ENCODE measurements at regions not wholly inside any gene's neighbourhood (a gene's known extent, or its start where the extent isn't known, plus 50 kb on each side); places are given as distances from the start of the nearest gene placed in this dataset.

GRCh38 chr4:108527723-108528122 lies 92.7 kb upstream of the RPL34 start:
- DNase-seq (ENCODE audit: low read depth) = no peak

GRCh38 chr4:108520807-108521206 lies 99.6 kb upstream of the RPL34 start:
- no peak for DNase-seq (ENCODE audit: low read depth)

DNA sequence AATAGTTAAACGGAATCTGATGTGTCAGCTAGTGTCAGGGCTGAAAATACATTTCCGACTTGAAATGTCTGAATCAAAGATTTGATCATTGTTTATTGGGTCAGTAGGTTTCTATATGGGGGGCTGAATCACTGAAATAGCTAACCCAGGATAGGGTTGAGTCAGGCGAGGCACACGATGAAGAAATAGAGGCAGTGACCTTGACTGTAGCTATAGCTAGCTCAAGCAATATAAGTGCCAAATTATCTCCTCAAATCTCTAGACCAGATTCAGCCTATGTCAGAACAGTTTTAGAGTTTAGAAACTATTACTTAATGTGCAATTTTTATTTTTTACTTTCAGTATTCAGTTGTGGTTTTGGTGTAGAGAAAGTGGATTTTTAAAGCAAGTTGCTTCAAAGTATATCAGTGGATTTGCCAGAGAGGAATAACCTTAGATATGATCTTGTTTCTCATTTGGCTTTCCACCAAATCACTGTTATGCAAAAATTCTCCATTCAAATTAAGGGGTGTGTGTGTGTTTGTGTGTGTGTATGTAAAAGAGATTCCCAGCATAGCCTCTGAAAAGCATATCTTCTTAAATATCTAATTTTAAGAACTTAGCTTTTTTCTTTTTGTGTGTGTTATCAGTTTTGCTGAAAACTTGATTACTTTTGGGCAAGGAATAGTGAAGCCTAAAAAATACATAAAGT lies 100.3 kb upstream of the RPL34 start:
- DNase-seq (ENCODE audit: low read depth) = no peak

DNA sequence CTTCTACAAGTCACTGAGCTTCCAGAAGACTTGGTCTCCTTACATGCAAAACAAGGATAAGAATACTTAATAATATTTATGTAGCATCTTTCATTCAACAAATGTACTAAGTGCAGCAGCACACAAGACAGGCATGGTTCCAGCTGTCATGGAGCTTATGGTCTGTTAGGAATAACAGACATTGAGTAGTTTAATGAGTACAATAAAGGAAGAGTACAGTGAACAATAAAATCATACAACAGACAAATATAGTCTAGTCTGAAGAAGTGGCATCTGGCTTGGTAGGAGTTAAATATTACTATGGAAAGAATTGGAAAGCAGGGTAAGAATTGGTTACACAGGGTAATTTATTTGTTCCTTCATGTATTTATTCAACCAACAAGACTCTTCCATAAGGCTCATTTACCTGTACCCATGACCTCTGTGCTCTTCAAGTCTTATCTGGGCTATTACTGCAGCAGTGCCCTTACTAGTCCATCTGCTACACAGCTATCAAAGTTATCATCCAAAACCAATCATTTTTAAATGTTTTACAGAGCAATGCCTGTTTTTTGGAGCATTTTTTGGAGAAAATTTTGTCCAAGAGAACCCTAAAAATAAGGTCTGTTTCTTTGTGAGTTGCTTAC lies 101.1 kb upstream of the RPL34 start:
- no peak for DNase-seq (ENCODE audit: low read depth)

DNA sequence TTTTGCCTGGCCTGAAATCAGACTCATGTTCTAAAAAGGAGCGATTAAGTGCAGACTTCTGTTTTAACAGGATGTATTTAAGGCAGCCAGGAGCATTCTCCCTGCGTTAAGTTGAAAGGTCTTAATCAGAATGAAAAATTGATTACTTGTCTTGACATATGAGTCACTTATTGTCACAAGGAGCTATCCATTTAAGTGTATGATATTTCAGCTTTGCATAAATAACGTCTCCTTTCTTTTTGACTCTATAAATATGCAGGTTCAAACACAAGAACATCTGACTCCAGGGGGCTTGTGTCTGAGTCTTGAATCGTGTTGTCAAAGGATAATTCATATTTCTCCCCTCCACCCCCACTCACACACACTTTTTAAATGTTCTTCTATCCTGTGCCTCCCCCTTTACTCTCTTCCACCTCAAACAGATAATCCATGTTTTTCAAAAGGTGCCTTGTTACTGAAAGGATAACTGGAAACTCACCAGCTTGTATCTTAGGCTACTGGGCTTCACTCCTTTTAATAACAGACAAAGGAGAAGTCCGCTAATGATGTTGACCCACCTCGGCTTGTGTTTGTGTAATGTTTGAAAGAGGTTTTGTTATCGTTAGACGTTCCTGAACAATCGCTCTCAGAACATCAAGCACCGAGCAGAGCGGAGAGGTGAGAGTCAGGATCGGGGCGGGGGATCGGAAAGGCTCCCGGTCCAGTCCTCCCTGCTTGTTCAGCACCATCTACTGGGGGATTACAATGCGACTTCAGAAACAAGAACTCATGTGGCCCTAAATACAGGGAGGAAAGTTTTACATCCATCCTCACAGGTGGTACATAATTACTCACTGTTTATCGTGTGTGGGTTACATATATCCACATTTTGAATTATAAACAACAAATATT lies 107.5 kb upstream of the RPL34 start:
- no peak for DNase-seq (ENCODE audit: low read depth)

GRCh38 chr4:108511618-108512017 lies 108.8 kb upstream of the RPL34 start:
- DNase-seq (ENCODE audit: low read depth) = no peak

DNA sequence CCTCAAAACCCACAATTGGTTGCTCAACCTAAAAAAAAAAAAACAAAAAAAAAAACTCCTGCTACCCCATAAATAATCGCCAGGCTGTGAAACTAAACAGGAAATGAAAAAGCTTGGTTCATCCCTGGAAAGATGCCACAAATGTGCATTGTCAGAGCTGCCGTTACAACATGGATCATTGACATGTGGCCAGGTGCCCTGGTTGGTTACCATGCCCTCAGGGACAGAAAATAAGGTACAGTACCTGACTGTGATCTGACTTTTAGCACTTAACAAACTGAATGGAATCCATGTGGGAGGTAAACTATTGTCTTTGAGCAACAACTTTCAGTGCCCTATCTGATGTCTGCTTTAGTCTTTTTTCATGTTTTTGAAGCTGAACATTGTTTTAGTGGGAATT lies 118.0 kb upstream of the RPL34 start:
- no peak for DNase-seq (ENCODE audit: low read depth)

DNA sequence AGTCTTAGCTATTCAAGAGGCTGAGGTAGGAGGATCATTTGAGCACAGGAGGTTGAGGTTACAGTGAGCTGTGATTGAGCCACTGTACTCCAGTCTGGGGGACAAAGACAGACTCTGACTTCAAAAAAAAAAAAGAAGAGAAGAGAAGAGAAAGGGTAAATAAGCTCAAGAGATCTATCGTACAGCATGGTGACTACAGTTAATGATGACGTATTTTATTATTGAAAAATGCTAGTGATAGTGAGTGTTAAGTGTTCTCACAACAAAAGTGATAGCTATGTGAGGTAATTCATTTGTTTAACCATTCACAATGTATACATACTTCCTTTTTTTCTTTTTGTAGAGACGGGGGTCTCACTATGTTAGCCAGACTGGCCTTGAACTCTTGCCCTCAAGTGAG lies 121.5 kb upstream of the RPL34 start:
- DNase-seq (ENCODE audit: low read depth) = no peak

- DNase-seq (ENCODE audit: low read depth) = no peak
Observed at GRCh38 chr4:108493596-108493931, 126.8 kb upstream of the RPL34 start.

DNA sequence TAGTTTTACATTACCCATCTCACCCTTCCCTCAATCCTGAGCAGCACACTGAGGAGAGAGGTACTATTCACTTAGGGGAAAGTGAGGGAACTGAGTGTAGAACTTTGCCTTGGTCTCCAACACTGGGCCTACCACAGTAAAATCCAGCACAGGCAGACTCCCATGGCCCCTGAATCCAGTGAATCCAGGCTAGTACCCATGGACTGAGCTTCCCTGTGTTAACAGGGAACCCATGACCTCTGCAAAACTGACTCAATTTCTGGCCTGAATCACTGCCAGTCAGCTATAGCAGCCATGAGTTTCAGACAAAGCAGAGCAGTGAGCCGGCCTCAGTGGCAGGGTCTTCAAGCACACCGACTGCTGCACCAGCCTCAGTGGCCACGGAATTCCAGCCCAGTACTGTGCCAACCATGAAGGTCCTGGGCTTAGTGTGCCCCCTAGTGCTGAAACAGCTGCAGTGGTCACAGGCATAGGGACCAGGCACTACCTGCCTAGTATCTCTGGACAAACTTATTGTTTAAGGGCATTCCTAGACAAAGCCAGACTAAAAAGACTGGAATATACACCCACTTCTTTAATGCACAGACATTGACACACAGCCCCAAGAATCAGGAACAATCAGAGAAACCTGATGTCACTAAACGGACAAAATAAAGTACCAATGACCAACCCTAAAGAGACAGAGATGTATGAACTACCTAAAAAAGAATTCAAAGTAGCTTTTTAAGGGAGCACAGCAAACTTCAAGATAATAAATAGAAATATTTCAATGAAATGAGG lies 127.4 kb upstream of the RPL34 start:
- no peak for DNase-seq (ENCODE audit: low read depth)

DNA sequence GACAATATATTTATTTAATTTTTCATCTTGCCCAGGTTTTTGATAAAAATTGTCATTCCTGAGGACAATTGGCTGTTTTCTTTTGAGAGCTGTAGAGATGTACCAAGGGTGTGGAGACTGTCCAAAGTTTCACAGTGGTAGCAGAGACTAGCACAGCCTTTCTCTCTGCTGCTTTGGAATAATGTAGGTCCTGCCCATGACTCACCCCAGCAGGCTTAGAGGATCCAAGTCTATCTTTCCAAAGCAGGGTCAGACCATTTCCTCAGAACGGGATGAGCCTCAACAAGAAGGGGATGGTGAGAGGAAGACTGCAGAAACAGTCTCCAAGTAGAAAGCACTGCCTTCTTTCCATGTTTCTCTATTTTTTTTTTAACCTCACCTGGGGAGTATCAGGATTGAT lies 131.5 kb upstream of the RPL34 start:
- no peak for DNase-seq (ENCODE audit: low read depth)

GRCh38 chr4:108486046-108486445 lies 134.3 kb upstream of the RPL34 start:
- no peak for DNase-seq (ENCODE audit: low read depth)

DNA sequence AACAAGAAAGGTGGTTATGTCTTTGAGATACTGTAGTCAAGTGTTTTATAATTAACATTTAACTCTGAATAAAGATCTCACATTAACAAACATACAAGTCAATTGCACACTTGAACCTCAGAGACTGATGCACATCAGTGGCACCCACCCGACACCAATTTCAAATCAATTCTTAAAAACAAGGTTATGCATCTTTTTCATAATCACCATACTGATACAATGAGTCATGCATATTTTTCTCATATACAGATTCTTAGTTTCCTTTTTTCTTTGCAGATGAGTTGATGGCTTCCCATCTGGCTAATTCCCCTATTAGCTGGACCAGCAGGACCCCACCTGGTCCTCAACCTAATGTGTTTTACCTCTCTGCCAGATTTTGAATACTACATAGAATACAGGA lies 136.2 kb upstream of the RPL34 start:
- no peak for DNase-seq (ENCODE audit: low read depth)

GRCh38 chr4:108483650-108484049 lies 136.7 kb upstream of the RPL34 start:
- DNase-seq (ENCODE audit: low read depth) = no peak

- DNase-seq (ENCODE audit: low read depth) = no peak
Observed at GRCh38 chr4:108483079-108483478, 137.3 kb upstream of the RPL34 start.

DNA sequence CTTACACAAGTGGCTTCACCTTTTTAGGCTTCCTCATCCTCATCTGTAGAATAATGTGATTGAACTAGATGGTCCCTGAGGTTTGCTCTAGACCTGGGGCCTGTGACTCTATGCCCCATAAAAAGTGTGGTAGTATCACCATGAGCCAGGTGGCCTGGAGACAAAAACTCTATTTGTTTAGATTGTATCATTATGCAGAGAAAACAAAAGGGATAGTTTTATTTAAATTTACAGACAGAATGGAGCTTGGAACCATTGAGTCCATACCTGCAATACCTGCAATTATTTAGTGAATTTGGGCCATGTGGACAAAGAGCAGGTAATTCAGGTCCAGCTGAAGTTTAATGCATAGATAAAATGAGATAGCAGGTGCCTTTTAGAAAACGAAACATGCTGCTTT lies 139.5 kb upstream of the RPL34 start:
- DNase-seq (ENCODE audit: low read depth) = no peak

GRCh38 chr4:108477527-108478108 lies 142.8 kb upstream of the RPL34 start:
- DNase-seq (ENCODE audit: low read depth) = no peak

DNA sequence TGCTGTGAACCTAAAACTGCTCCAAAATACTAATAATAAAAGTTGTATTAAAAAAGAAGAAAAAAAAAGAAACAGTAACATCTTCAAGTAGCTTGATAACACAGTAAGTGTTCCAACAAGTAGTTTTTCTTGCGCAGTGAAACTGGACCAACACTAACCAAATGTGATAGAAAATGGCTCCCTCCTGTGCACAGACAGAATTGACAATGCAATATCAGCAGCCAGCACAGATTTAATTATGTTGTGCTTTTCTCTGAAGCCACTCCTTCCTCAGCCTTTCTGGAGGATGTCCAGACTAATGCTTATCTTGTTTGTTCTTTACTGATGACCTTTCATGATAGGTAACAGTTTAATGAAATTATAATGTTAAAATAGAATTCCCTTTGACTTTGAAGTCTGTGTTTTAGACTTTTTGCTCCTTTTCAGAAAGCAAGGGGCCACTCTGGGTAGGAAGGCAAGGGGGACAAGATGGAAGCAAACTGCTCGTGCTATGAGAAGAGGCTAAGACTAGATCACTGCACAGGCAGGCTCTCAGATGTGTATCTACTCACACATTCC lies 147.1 kb upstream of the RPL34 start:
- no peak for DNase-seq (ENCODE audit: low read depth)

GRCh38 chr4:108466936-108467902 lies 153.2 kb upstream of the RPL34 start:
- no peak for DNase-seq (ENCODE audit: low read depth)

- no peak for DNase-seq (ENCODE audit: low read depth)
Observed at GRCh38 chr4:108465886-108466500, 154.4 kb upstream of the RPL34 start.
